Mucosa of stomach (tissue), 1 donor: ENCODE measurements at regions not wholly inside any gene's neighbourhood (a gene's known extent, or its start where the extent isn't known, plus 50 kb on each side); places are given as distances from the start of the nearest gene placed in this dataset.

Source experiments
- H3K27me3 ChIP-seq: one replicate; pipeline ENCODE4 v1.7.0; 2013; ENCODE audit warnings: mild to moderate bottlenecking, low read length; ENCODE audit not compliant: control insufficient read depth, insufficient read depth
- H3K36me3 ChIP-seq: one replicate; pipeline ENCODE4 v1.7.0; 2013; ENCODE audit warnings: low read length; ENCODE audit not compliant: control insufficient read depth, insufficient read depth
- H3K4me1 ChIP-seq: one replicate; pipeline ENCODE4 v1.7.0; 2013; ENCODE audit warnings: mild to moderate bottlenecking, low read length; ENCODE audit not compliant: control insufficient read depth, insufficient read depth
- H3K4me3 ChIP-seq: one replicate; pipeline ENCODE4 v1.7.0; 2013; ENCODE audit warnings: low read length
- H3K9ac ChIP-seq: one replicate; pipeline ENCODE4 v1.7.0; 2013; ENCODE audit warnings: mild to moderate bottlenecking, low read length, moderate library complexity
- H3K9me3 ChIP-seq: one replicate; pipeline ENCODE4 v1.7.0; 2013; ENCODE audit warnings: mild to moderate bottlenecking, low read length, moderate library complexity; ENCODE audit not compliant: control insufficient read depth
- donor health status: Pancreatic carcinoma.

DNA sequence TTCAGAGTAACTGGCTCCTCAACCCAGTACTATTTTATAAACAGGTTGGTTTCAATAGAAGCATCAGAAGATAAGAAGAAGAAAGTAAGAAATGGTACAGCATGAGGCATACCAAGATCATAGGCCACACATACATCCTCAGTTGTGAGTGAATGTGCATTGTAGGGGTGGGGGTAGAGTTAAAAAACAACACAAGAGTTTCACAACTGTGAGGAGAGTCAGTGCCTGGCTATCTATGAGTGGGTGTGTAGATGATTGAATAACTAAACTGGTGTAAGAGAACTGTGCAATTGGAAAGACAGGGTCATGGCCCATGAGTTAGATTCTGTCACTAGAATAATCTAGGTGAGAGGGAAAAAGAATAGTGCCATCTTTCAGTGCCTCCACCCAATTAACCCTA, 748.2 kb upstream of the ACVR2A start:
- Histone ChIP-seq H3K36me3 (no peaks in the 10 kb centered on the region), H3K4me1 (no peaks in the 10 kb centered on the region), H3K27me3 (no peaks in the 10 kb centered on the region), H3K9me3 (no peaks in the 10 kb centered on the region), H3K9ac (no peak overlapping the region), H3K4me3 (no peak overlapping the region)

DNA sequence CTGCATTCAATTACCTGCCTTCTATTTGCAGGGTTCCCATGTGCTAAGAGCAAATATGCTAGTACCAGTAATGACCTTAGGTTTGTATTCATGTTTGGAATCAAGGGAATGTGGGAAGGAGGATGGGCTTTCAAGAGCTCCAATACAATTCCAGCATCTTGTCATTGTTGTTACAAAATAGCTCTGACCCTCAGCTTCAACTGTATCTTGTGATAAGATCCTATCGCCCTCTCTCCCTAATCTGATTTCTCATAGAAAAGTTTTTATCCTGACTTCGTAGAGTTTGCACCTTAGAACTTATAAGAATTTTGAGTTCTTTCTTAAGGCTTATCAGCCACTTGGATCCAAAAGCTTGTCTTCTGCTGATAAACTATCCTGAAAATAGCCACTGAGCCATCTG, 749.5 kb upstream of the ACVR2A start:
- Histone ChIP-seq H3K9ac (no peak overlapping the region), H3K36me3 (no peaks in the 10 kb centered on the region), H3K27me3 (no peaks in the 10 kb centered on the region), H3K4me3 (no peak overlapping the region), H3K4me1 (no peaks in the 10 kb centered on the region), H3K9me3 (no peaks in the 10 kb centered on the region)

DNA sequence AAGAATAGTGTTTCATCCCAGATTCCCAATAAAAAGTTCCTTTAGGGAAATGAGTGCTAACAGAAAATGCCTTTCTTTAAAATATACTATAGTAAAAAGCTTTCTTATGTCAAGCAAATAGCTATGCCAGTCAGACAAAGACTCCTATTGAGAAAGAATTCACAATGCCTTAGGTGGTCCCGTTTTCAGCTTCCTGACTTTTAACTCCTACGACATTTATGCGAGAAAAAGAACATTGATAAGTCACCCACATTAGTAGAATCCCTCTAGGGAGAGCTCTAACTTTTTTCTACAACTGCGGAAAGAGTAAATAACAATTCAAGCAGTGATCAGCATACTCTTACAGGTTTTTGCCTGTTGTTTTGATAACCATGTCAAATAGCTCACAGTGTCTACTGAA, 750.8 kb upstream of the ACVR2A start:
- Histone ChIP-seq H3K27me3 (no peaks in the 10 kb centered on the region), H3K4me1 (peaks cover 1% of the 10 kb centered on the region), H3K4me3 (no peak overlapping the region), H3K9me3 (no peaks in the 10 kb centered on the region), H3K9ac (no peak overlapping the region), H3K36me3 (no peaks in the 10 kb centered on the region)

DNA sequence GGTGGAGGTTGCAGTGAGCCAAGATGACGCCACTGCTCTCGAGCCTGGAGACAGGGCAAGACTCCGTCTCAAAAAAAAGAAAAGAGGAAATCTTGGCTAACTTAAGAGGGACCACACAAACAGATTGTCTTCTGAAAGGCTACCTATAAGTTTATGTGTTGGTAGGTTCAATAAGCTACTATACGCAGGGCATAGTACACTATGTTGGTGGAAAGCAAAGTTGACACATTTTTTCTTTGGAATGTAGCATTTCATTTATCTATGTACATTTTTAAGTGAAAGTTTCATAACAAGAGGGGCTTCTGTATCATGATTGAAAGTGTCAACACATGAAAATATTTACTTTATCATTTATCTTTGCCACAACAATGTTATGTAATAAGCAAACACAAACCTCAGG, 752.6 kb upstream of the ACVR2A start:
- Histone ChIP-seq H3K9me3 (no peaks in the 10 kb centered on the region), H3K4me3 (no peak overlapping the region), H3K9ac (no peak overlapping the region), H3K27me3 (no peaks in the 10 kb centered on the region), H3K36me3 (no peaks in the 10 kb centered on the region), H3K4me1 (peaks cover 7% of the 10 kb centered on the region)

DNA sequence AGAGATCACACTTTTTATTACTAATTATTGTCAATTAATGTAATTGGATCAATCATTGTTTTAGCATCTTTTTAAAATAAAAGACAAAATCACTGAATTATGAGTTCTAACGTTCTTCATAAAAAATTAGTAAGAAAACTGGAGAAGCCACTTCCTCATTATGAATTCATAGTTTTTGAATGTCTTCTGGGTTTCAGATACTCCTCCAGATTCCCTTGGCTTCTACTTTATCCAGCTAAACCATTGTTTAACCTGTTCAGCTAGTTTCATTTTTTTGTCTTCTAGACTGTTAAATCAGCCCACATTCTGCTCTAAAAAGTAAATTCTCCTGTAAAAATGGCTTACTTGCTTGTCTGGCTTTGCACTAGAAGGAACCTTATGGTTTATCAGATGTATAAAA, 753.4 kb upstream of the ACVR2A start:
- Histone ChIP-seq H3K4me3 (no peak overlapping the region), H3K9ac (no peak overlapping the region), H3K9me3 (no peaks in the 10 kb centered on the region), H3K27me3 (no peaks in the 10 kb centered on the region), H3K4me1 (peaks cover 7% of the 10 kb centered on the region), H3K36me3 (no peaks in the 10 kb centered on the region)

DNA sequence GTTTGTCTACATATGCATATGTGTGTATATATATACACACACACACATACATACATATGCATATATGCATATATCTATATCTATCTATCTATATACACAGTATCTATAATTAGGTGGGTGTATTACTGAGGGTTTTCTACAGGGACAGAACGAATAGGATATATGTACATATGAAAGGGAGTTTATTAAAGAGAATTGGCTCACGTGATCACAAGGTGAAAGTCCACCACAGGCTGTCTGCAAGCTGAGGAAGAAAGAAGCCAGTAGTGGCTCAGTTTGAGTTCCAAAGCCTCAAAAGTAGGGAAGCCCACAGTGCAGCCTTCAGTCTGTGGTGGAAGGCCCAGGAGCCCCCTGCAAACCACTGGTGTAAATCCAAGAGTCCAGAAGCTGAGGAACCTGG, 756.0 kb upstream of the ACVR2A start:
- Histone ChIP-seq H3K4me1 (peaks cover 7% of the 10 kb centered on the region), H3K9ac (no peak overlapping the region), H3K36me3 (no peaks in the 10 kb centered on the region), H3K4me3 (no peak overlapping the region), H3K9me3 (no peaks in the 10 kb centered on the region), H3K27me3 (no peaks in the 10 kb centered on the region)

DNA sequence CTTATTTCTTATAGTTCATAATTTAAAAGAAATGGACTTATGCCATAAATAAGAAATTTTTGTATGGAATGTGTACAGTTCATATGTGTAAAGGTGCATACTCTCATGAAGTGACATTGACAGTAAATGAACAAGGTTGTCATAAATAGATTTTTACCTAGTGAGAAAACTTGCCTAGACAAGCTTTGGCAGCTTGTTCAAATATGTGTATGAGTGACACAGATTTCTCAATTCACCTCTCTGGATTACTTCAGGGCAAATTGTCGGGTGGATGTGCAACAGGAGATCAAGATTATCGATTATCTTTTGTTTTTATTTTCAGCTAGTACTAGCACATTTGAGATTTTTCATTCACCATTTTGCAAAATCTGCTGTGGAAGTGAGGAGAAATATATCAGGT, 758.1 kb upstream of the ACVR2A start:
- Histone ChIP-seq H3K27me3 (no peaks in the 10 kb centered on the region), H3K9ac (no peak overlapping the region), H3K4me1 (peaks cover 7% of the 10 kb centered on the region), H3K36me3 (no peaks in the 10 kb centered on the region), H3K9me3 (no peaks in the 10 kb centered on the region), H3K4me3 (no peak overlapping the region)

DNA sequence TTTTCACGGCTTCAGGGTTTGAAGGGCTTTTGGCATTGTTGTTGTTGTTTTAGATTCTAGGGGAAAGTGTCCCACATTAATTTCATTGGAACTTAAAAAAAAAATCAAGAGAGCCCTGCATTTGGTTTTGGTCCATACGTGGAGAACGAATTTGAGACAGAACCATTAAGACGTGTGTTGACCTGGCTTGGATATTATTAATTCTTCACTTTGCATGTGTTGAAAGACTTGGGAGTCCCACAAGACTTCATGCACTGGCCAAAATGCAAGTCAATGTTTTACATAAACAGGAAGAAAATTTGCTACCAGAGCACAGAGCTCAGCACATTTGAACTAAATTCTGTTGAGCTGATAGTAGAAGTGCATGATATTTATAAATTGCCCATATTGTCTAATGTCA, 761.2 kb upstream of the ACVR2A start:
- H3K4me3 ChIP-seq = no peak overlapping the region
- peaks cover 1% of the 10 kb centered on the region for H3K4me1 ChIP-seq
- no peaks in the 10 kb centered on the region for H3K27me3 ChIP-seq
- no peak overlapping the region for H3K9ac ChIP-seq
- H3K9me3 ChIP-seq = no peaks in the 10 kb centered on the region
- H3K36me3 ChIP-seq = no peaks in the 10 kb centered on the region

DNA sequence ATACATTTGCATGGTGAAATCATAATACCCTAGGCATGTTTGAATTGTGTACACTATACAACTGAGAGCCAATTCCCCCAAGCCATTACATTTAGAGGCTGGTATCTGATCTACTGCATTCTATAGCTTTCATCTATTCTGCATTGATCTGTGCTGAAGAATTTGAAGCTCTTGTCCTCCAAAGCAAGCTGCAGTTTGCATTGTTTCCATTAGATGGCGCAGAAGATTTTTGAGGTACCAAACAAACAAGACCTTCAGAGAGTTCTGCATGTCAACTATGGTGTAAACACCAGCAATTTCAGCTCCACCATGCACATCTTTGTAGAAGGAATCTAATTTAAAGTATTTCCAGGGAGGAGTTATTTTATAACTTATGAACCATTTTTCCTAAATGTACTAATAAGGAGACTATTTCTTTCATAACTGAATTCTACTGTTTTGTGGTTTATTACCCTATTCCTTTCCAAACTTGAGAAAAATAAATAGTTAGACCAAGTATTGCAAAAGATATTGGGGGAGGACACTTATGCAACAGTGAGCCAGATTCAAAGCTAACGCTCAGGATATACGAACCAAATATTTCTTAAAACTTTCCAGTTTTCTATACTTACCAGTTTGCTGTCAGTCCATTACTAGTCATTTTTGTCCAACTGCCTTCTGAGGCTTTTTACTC, 761.8 kb upstream of the ACVR2A start:
- no peaks in the 10 kb centered on the region for H3K9me3 ChIP-seq
- no peaks in the 10 kb centered on the region for H3K4me1 ChIP-seq
- H3K36me3 ChIP-seq = no peaks in the 10 kb centered on the region
- no peaks in the 10 kb centered on the region for H3K27me3 ChIP-seq
- H3K9ac ChIP-seq = no peak overlapping the region
- no peak overlapping the region for H3K4me3 ChIP-seq

DNA sequence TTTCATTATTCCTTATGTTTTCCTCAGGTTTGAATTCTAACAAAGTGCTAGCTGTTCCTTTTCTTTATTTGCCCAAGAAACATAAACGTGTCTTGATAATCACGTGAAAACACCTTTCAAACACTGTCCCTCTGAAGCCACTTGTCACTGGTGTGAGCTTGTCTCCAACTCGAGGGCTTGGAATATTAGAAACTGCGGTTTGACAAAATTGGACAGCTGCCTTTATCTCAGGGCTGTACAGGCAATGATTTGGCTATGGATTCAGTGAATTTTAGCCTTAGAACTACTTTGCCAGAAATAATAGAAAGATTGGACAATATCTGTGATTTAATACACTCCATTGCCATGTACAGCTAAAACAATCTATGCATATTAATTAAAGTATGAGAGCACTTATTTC, 763.0 kb upstream of the ACVR2A start:
- no peaks in the 10 kb centered on the region for H3K27me3 ChIP-seq
- no peaks in the 10 kb centered on the region for H3K9me3 ChIP-seq
- H3K9ac ChIP-seq = no peak overlapping the region
- H3K36me3 ChIP-seq = no peaks in the 10 kb centered on the region
- H3K4me3 ChIP-seq = no peak overlapping the region
- H3K4me1 ChIP-seq = no peaks in the 10 kb centered on the region

DNA sequence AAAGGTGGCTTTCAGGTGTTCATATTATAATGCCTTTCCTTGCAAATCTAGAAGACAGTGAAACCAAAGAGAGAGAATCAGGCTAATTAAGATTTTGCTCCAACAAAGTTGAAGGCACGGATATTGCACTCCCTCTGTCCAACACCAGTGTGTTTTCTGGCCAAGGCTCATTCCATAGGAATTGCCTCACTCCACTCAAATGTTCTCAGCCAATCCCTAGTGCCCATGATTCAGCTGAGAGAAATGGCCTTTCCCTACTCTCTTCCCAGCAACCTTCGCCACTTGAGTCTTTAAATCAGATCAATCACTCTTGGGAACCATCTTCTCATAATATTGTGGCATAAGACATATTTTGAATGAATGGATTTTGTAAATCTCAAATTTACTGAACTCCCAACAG, 768.2 kb upstream of the ACVR2A start:
- Histone ChIP-seq H3K9me3 (no peaks in the 10 kb centered on the region), H3K4me3 (no peak overlapping the region), H3K36me3 (no peaks in the 10 kb centered on the region), H3K9ac (no peak overlapping the region), H3K27me3 (no peaks in the 10 kb centered on the region), H3K4me1 (no peaks in the 10 kb centered on the region)

DNA sequence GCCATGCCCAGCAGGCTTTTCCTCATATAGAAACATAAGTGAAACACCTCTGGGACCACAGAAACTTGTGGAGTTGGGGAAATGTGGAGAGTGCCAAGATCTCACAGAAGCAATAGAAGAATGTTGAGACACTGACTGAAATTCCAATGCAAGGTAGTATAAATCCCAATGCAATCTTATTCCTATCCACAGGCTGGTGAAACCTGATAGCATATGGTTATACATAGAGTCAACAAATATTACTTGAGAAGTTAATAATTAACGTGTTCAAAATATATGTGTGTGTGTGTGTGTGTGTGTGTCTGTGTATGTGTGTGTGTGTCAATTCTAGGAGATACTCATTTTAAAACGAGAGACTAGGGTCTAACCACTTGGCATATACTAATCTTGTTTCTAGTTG, 776.8 kb upstream of the ACVR2A start:
- Histone ChIP-seq H3K9ac (no peak overlapping the region), H3K9me3 (no peaks in the 10 kb centered on the region), H3K4me3 (no peak overlapping the region), H3K27me3 (no peaks in the 10 kb centered on the region), H3K36me3 (no peaks in the 10 kb centered on the region), H3K4me1 (peaks cover 5% of the 10 kb centered on the region)

DNA sequence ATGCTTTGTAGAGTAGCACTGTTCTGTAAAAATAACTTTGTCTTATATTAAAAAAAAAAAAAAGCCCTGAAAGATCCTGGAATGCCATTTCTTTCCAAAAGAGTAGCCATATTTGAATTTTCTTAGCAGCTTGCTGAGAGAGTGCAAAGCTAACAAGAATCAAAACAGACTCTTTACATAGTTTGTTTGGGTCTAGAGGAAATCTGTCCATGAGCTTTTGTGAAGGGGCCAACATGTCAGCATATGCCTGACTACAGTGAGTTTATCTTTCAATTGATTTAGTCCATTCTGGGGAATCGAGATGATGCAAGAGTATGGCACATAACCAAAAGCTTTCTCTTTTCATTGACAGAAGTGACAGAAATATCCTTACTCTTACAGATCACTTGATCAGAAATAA, 777.7 kb upstream of the ACVR2A start:
- Histone ChIP-seq H3K4me3 (no peak overlapping the region), H3K9me3 (no peaks in the 10 kb centered on the region), H3K9ac (no peak overlapping the region), H3K36me3 (no peaks in the 10 kb centered on the region), H3K4me1 (peaks cover 5% of the 10 kb centered on the region), H3K27me3 (no peaks in the 10 kb centered on the region)
